ENCODE measurements at regions not wholly inside any gene's neighbourhood (a gene's known extent, or its start where the extent isn't known, plus 50 kb on each side); places are given as distances from the start of the nearest gene placed in this dataset.
"Not testable (repeated sequence)": the region's sequence is repeated elsewhere in the genome, so short reads cannot be mapped to it uniquely, and the experiment has no call there.

- Histone ChIP-seq H3K9me3 (peaks cover 8% of the 10 kb centered on the region), H3K36me3 (ENCODE audit: low read depth) (no peaks in the 10 kb centered on the region), H3K4me1 (ENCODE audit: low read depth) (no peaks in the 10 kb centered on the region), H3K4me3 (no peak overlapping the region)
- DNase-seq (no peak), ATAC-seq (no peak)
- intact Hi-C loops (cut with DNase I, micrococcal nuclease) = no loop called here
- TF ChIP-seq CTCF (IDR thresholded peaks at IDR 0.05) = no peak
Measured at GRCh38 chr12:84131076-84131475, 781.5 kb downstream of the SLC6A15 start.

- DNase-seq (peak in 1 of 3 donors; percentile 29), ATAC-seq (no peak)
- intact Hi-C loops (cut with DNase I, micrococcal nuclease) = no loop called here
- Histone ChIP-seq H3K36me3 (ENCODE audit: low read depth) (no peaks in the 10 kb centered on the region), H3K4me1 (ENCODE audit: low read depth) (no peaks in the 10 kb centered on the region), H3K9me3 (peaks cover 11% of the 10 kb centered on the region), H3K4me3 (no peak overlapping the region)
- no peak for TF ChIP-seq CTCF (IDR thresholded peaks at IDR 0.05)
Measured at GRCh38 chr12:84128117-84128991, 784.2 kb downstream of the SLC6A15 start.

GRCh38 chr12:84124211-84124610, 788.4 kb downstream of the SLC6A15 start:
- intact Hi-C loops (cut with DNase I, micrococcal nuclease) = no loop called here
- DNase-seq (no peak), ATAC-seq (no peak)
- Histone ChIP-seq H3K9me3 (peaks cover 9% of the 10 kb centered on the region), H3K36me3 (ENCODE audit: low read depth) (no peaks in the 10 kb centered on the region), H3K4me3 (no peak overlapping the region), H3K4me1 (ENCODE audit: low read depth) (no peaks in the 10 kb centered on the region)
- TF ChIP-seq CTCF (IDR thresholded peaks at IDR 0.05) = no peak

GRCh38 chr12:84117190-84117589, 795.4 kb downstream of the SLC6A15 start:
- no peak for DNase-seq
- H3K9me3 ChIP-seq = peaks cover under 1% of the 10 kb centered on the region
- intact Hi-C loops (cut with DNase I, micrococcal nuclease) = no loop called here
- ATAC-seq = no peak
- no peaks in the 10 kb centered on the region for H3K4me1 ChIP-seq (ENCODE audit: low read depth)
- no peak for TF ChIP-seq CTCF (IDR thresholded peaks at IDR 0.05)
- H3K36me3 ChIP-seq (ENCODE audit: low read depth) = no peaks in the 10 kb centered on the region
- H3K4me3 ChIP-seq = no peak overlapping the region

- Histone ChIP-seq H3K4me3 (no peak overlapping the region), H3K4me1 (ENCODE audit: low read depth) (no peaks in the 10 kb centered on the region), H3K36me3 (ENCODE audit: low read depth) (no peaks in the 10 kb centered on the region), H3K9me3 (peaks cover 8% of the 10 kb centered on the region)
- DNase-seq (no peak), ATAC-seq (no peak)
- no peak for TF ChIP-seq CTCF (IDR thresholded peaks at IDR 0.05)
- intact Hi-C loops (cut with DNase I, micrococcal nuclease) = no loop called here
Measured at GRCh38 chr12:84113666-84114065, 798.9 kb downstream of the SLC6A15 start.

GRCh38 chr12:84103886-84104285, 808.7 kb downstream of the SLC6A15 start:
- peaks cover 82% of the 10 kb centered on the region for H3K9me3 ChIP-seq
- ATAC-seq; H3K4me1 ChIP-seq (ENCODE audit: low read depth); intact Hi-C loops (cut with DNase I, micrococcal nuclease); DNase-seq; H3K36me3 ChIP-seq (ENCODE audit: low read depth); H3K4me3 ChIP-seq: not testable (repeated sequence)

- H3K4me1 ChIP-seq (ENCODE audit: low read depth); ATAC-seq; H3K4me3 ChIP-seq; DNase-seq; intact Hi-C loops (cut with DNase I, micrococcal nuclease); H3K36me3 ChIP-seq (ENCODE audit: low read depth): not testable (repeated sequence)
- peaks cover 87% of the 10 kb centered on the region for H3K9me3 ChIP-seq
Measured at GRCh38 chr12:84101963-84102362, 810.6 kb downstream of the SLC6A15 start.

GRCh38 chr12:84099591-84099990, 813.0 kb downstream of the SLC6A15 start:
- intact Hi-C loops (cut with DNase I, micrococcal nuclease); H3K4me3 ChIP-seq; ATAC-seq; DNase-seq; H3K36me3 ChIP-seq (ENCODE audit: low read depth); H3K4me1 ChIP-seq (ENCODE audit: low read depth): not testable (repeated sequence)
- H3K9me3 ChIP-seq = peaks cover 75% of the 10 kb centered on the region

Data from mucosa of descending colon (tissue), 3 donors.